ENCODE measurements at regions not wholly inside any gene's neighbourhood (a gene's known extent, or its start where the extent isn't known, plus 50 kb on each side); places are given as distances from the start of the nearest gene placed in this dataset.

GRCh38 chr2:21245565-21245964, 121.8 kb downstream of the TDRD15 start:
- TF ChIP-seq CTCF (IDR thresholded peaks at IDR 0.05) (no peak), REST (IDR thresholded peaks at IDR 0.05; ENCODE audit: insufficient read depth in 1 of 2, low read depth in 2 of 2, low read length in 1 of 2) (no peak), SIN3A (IDR thresholded peaks at IDR 0.05; ENCODE audit: borderline replicate concordance, insufficient read depth, low read depth, low read length) (no peak)

Data from Panc1 (cell line).